DND-41 (cell line): ENCODE measurements at regions not wholly inside any gene's neighbourhood (a gene's known extent, or its start where the extent isn't known, plus 50 kb on each side); places are given as distances from the start of the nearest gene placed in this dataset.

Experiments used
- EZH2 ChIP-seq: IDR thresholded peaks from 3 replicates; pipeline ENCODE4 v1.6.1; 2012; ENCODE audit warnings: borderline replicate concordance, low read depth, mild to moderate bottlenecking, moderate library complexity, low read length, inconsistent platforms; ENCODE audit not compliant: severe bottlenecking
- TF ChIP-seq, protein P1 (sequence below): IDR thresholded peaks from 2 replicates; pipeline ENCODE4 v1.5.1; 2012; ENCODE audit warnings: borderline replicate concordance, low read length, moderate library complexity, mild to moderate bottlenecking; ENCODE audit not compliant: poor library complexity, severe bottlenecking; ENCODE audit errors: extremely low read depth

DNA sequence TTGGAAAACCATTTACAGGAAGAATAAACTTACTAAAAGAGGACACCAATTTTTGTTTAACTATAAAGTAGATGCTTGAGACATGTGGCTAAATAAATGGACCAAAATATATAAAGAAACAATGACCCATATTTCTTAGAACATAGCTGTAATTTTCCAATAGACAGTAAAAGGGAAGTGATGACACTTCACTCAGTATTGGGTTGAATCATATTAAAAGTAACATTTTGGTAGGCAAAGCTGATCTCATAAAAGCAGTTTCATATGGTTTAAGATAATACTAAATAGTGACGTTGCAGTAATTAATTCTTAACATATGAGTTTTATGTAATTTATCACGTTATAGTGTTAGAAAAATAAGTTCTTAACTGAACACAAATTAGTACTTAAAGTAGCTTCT, 308.9 kb upstream of the RUNX1 start:
- TF ChIP-seq, protein P1, sequence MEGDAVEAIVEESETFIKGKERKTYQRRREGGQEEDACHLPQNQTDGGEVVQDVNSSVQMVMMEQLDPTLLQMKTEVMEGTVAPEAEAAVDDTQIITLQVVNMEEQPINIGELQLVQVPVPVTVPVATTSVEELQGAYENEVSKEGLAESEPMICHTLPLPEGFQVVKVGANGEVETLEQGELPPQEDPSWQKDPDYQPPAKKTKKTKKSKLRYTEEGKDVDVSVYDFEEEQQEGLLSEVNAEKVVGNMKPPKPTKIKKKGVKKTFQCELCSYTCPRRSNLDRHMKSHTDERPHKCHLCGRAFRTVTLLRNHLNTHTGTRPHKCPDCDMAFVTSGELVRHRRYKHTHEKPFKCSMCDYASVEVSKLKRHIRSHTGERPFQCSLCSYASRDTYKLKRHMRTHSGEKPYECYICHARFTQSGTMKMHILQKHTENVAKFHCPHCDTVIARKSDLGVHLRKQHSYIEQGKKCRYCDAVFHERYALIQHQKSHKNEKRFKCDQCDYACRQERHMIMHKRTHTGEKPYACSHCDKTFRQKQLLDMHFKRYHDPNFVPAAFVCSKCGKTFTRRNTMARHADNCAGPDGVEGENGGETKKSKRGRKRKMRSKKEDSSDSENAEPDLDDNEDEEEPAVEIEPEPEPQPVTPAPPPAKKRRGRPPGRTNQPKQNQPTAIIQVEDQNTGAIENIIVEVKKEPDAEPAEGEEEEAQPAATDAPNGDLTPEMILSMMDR = no peak
- no peak for TF ChIP-seq EZH2
